ENCODE measurements at regions not wholly inside any gene's neighbourhood (a gene's known extent, or its start where the extent isn't known, plus 50 kb on each side); places are given as distances from the start of the nearest gene placed in this dataset.

GRCh38 chr4:147363514-147363913 is 117.4 kb upstream of the EDNRA start:
- Histone ChIP-seq H3K27me3 (ENCODE audit: control insufficient read depth in 1 of 2, insufficient read depth in 2 of 2, low read length in 2 of 2) (no peaks in the 10 kb centered on the region), H3K36me3 (ENCODE audit: control insufficient read depth in 2 of 2, insufficient read depth in 2 of 2, low read length in 1 of 2) (no peaks in the 10 kb centered on the region), H3K27ac (ENCODE audit: low read depth in 2 of 2, low read length in 1 of 2) (no peak overlapping the region), H3K4me1 (ENCODE audit: control insufficient read depth in 2 of 2, insufficient read depth in 2 of 2, low read length in 1 of 2) (no peaks in the 10 kb centered on the region), H3K9me3 (ENCODE audit: control insufficient read depth in 2 of 2, insufficient read depth in 1 of 2, low read depth in 1 of 2, low read length in 1 of 2) (no peaks in the 10 kb centered on the region), H3K4me3 (ENCODE audit: low read depth in 1 of 2, low read length in 2 of 2) (no peak overlapping the region)
- 56 to 60% methylated on average over 2 of the region's 2 CpGs for WGBS, 2 donors

- H3K27ac ChIP-seq (ENCODE audit: low read depth in 2 of 2, low read length in 1 of 2) = no peak overlapping the region
- H3K4me3 ChIP-seq (ENCODE audit: low read depth in 1 of 2, low read length in 2 of 2) = no peak overlapping the region
- 78 to 84% methylated on average over 3 of the region's 3 CpGs for WGBS, 2 donors
- H3K36me3 ChIP-seq (ENCODE audit: control insufficient read depth in 2 of 2, insufficient read depth in 2 of 2, low read length in 1 of 2) = no peaks in the 10 kb centered on the region
- H3K9me3 ChIP-seq (ENCODE audit: control insufficient read depth in 2 of 2, insufficient read depth in 1 of 2, low read depth in 1 of 2, low read length in 1 of 2) = no peaks in the 10 kb centered on the region
- peaks cover 0 to 2% of the 10 kb centered on the region in 2 donors for H3K4me1 ChIP-seq (ENCODE audit: control insufficient read depth in 2 of 2, insufficient read depth in 2 of 2, low read length in 1 of 2)
- H3K27me3 ChIP-seq (ENCODE audit: control insufficient read depth in 1 of 2, insufficient read depth in 2 of 2, low read length in 2 of 2) = no peaks in the 10 kb centered on the region
These were observed 115.5 kb upstream of the EDNRA start for GRCh38 chr4:147365396-147365795.

DNA sequence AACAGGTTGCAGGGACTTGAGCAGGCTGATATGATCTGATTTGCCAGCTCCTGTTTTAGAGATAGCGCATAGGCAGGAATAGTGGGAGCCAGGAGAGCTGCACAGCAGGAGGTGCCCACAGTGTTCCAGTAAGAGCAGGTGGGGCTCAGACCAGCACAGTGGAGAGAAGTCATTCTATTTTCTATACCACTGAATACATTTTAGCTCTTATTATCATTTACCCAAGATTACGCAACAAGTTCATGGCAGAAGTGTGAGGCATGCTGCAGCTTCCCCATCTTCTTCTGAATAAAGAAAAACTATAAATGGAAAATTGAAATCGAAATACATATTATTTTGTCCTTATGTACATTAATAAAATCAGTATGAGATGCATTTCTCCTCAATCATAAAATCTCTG is 114.7 kb upstream of the EDNRA start:
- 83 to 89% methylated on average over 3 of the region's 3 CpGs for WGBS, 2 donors
- Histone ChIP-seq H3K9me3 (ENCODE audit: control insufficient read depth in 2 of 2, insufficient read depth in 1 of 2, low read depth in 1 of 2, low read length in 1 of 2) (no peaks in the 10 kb centered on the region), H3K27me3 (ENCODE audit: control insufficient read depth in 1 of 2, insufficient read depth in 2 of 2, low read length in 2 of 2) (no peaks in the 10 kb centered on the region), H3K36me3 (ENCODE audit: control insufficient read depth in 2 of 2, insufficient read depth in 2 of 2, low read length in 1 of 2) (no peaks in the 10 kb centered on the region), H3K27ac (ENCODE audit: low read depth in 2 of 2, low read length in 1 of 2) (no peak overlapping the region), H3K4me1 (ENCODE audit: control insufficient read depth in 2 of 2, insufficient read depth in 2 of 2, low read length in 1 of 2) (peaks cover 0 to 4% of the 10 kb centered on the region in 2 donors), H3K4me3 (ENCODE audit: low read depth in 1 of 2, low read length in 2 of 2) (no peak overlapping the region)

- Histone ChIP-seq H3K4me3 (ENCODE audit: low read depth in 1 of 2, low read length in 2 of 2) (no peak overlapping the region), H3K27me3 (ENCODE audit: control insufficient read depth in 1 of 2, insufficient read depth in 2 of 2, low read length in 2 of 2) (no peaks in the 10 kb centered on the region)
These were observed 113.0 kb upstream of the EDNRA start for GRCh38 chr4:147367891-147368290.

GRCh38 chr4:147368948-147369347 is 111.9 kb upstream of the EDNRA start:
- H3K4me1 ChIP-seq (ENCODE audit: control insufficient read depth in 2 of 2, insufficient read depth in 2 of 2, low read length in 1 of 2) = peaks cover 0 to 4% of the 10 kb centered on the region in 2 donors
- no peaks in the 10 kb centered on the region for H3K36me3 ChIP-seq (ENCODE audit: control insufficient read depth in 2 of 2, insufficient read depth in 2 of 2, low read length in 1 of 2)
- H3K4me3 ChIP-seq (ENCODE audit: low read depth in 1 of 2, low read length in 2 of 2) = no peak overlapping the region
- no peak overlapping the region for H3K27ac ChIP-seq (ENCODE audit: low read depth in 2 of 2, low read length in 1 of 2)
- H3K27me3 ChIP-seq (ENCODE audit: control insufficient read depth in 1 of 2, insufficient read depth in 2 of 2, low read length in 2 of 2) = no peaks in the 10 kb centered on the region
- H3K9me3 ChIP-seq (ENCODE audit: control insufficient read depth in 2 of 2, insufficient read depth in 1 of 2, low read depth in 1 of 2, low read length in 1 of 2) = no peaks in the 10 kb centered on the region

More at GRCh38 chr4:147367891-147368290, 113.0 kb upstream of the EDNRA start:
- Histone ChIP-seq H3K9me3 (ENCODE audit: control insufficient read depth in 2 of 2, insufficient read depth in 1 of 2, low read depth in 1 of 2, low read length in 1 of 2) (no peaks in the 10 kb centered on the region), H3K4me1 (ENCODE audit: control insufficient read depth in 2 of 2, insufficient read depth in 2 of 2, low read length in 1 of 2) (peaks cover 0 to 4% of the 10 kb centered on the region in 2 donors), H3K27ac (ENCODE audit: low read depth in 2 of 2, low read length in 1 of 2) (no peak overlapping the region), H3K36me3 (ENCODE audit: control insufficient read depth in 2 of 2, insufficient read depth in 2 of 2, low read length in 1 of 2) (no peaks in the 10 kb centered on the region)

DNA sequence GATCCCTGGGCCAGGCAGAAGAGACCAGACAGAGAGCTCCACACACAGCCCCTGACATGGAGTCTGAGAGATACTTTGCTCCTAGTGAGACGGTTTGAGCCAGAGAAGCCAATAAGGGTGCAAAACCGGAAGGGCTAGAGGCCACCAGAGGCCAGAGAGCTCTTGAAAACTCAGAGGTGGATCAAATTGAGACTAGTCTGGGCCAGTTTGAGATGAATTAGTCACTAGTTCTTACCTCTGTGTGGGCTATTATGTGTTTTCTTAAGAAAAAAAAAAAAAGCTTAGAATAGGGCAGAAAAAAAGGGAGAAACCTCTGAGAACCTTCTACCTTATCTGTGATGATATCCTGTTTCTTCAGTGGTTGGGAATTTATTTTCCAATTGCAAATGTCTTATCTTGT is 110.4 kb upstream of the EDNRA start:
- Histone ChIP-seq H3K36me3 (ENCODE audit: control insufficient read depth in 2 of 2, insufficient read depth in 2 of 2, low read length in 1 of 2) (no peaks in the 10 kb centered on the region), H3K27ac (ENCODE audit: low read depth in 2 of 2, low read length in 1 of 2) (no peak overlapping the region), H3K4me3 (ENCODE audit: low read depth in 1 of 2, low read length in 2 of 2) (no peak overlapping the region), H3K27me3 (ENCODE audit: control insufficient read depth in 1 of 2, insufficient read depth in 2 of 2, low read length in 2 of 2) (no peaks in the 10 kb centered on the region), H3K4me1 (ENCODE audit: control insufficient read depth in 2 of 2, insufficient read depth in 2 of 2, low read length in 1 of 2) (peaks cover 0 to 4% of the 10 kb centered on the region in 2 donors), H3K9me3 (ENCODE audit: control insufficient read depth in 2 of 2, insufficient read depth in 1 of 2, low read depth in 1 of 2, low read length in 1 of 2) (no peaks in the 10 kb centered on the region)
- 43 to 55% methylated on average over 2 of the region's 2 CpGs for WGBS, 2 donors

DNA sequence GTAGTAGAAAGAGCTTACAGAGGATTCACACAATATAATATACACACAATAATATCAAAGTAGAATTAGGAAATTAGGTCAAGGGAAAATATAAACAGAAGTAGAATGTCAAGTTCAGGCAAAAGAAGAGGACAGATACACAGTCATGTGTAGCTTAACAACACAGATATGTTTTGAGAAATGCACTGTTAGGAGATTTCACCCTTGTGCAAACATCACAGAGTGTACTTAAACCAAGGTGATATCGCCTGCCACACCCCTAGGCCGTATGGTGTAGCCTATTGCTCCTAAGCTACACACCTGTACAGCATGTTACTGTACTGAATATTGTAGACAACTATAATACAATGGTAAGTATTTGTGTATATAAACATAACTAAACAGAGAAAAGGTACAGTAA is 110.0 kb upstream of the EDNRA start:
- H3K27me3 ChIP-seq (ENCODE audit: control insufficient read depth in 1 of 2, insufficient read depth in 2 of 2, low read length in 2 of 2) = no peaks in the 10 kb centered on the region
- no peak overlapping the region for H3K27ac ChIP-seq (ENCODE audit: low read depth in 2 of 2, low read length in 1 of 2)
- WGBS, 2 donors = 36 to 58% methylated on average over 2 of the region's 2 CpGs
- no peaks in the 10 kb centered on the region for H3K9me3 ChIP-seq (ENCODE audit: control insufficient read depth in 2 of 2, insufficient read depth in 1 of 2, low read depth in 1 of 2, low read length in 1 of 2)
- H3K36me3 ChIP-seq (ENCODE audit: control insufficient read depth in 2 of 2, insufficient read depth in 2 of 2, low read length in 1 of 2) = no peaks in the 10 kb centered on the region
- H3K4me3 ChIP-seq (ENCODE audit: low read depth in 1 of 2, low read length in 2 of 2) = no peak overlapping the region
- H3K4me1 ChIP-seq (ENCODE audit: control insufficient read depth in 2 of 2, insufficient read depth in 2 of 2, low read length in 1 of 2) = peaks cover 0 to 4% of the 10 kb centered on the region in 2 donors

GRCh38 chr4:147371661-147372060 is 109.2 kb upstream of the EDNRA start:
- Histone ChIP-seq H3K27me3 (ENCODE audit: control insufficient read depth in 1 of 2, insufficient read depth in 2 of 2, low read length in 2 of 2) (no peaks in the 10 kb centered on the region), H3K4me1 (ENCODE audit: control insufficient read depth in 2 of 2, insufficient read depth in 2 of 2, low read length in 1 of 2) (peaks cover 0 to 4% of the 10 kb centered on the region in 2 donors), H3K36me3 (ENCODE audit: control insufficient read depth in 2 of 2, insufficient read depth in 2 of 2, low read length in 1 of 2) (no peaks in the 10 kb centered on the region), H3K4me3 (ENCODE audit: low read depth in 1 of 2, low read length in 2 of 2) (no peak overlapping the region), H3K9me3 (ENCODE audit: control insufficient read depth in 2 of 2, insufficient read depth in 1 of 2, low read depth in 1 of 2, low read length in 1 of 2) (no peaks in the 10 kb centered on the region), H3K27ac (ENCODE audit: low read depth in 2 of 2, low read length in 1 of 2) (no peak overlapping the region)

DNA sequence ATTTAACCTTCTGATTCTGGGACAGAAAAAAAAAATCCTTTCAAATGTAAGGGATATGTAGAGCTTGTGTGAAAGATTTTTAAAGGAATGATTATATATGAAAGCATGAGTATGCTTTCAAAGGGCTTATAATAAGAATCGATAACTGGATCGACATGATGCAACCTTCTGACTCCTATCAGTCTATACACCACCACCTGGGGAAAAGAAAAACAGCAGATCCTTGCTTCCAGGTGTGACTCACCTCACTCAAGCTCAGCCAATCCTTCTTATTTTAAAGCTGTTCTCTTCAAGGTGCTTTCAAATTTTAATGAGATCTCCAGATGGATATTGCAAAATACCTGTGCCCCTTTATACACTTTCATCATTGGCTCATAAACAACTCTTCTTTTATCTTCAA is 102.1 kb upstream of the EDNRA start:
- H3K4me1 ChIP-seq (ENCODE audit: control insufficient read depth in 2 of 2, insufficient read depth in 2 of 2, low read length in 1 of 2) = no peaks in the 10 kb centered on the region
- H3K27me3 ChIP-seq (ENCODE audit: control insufficient read depth in 1 of 2, insufficient read depth in 2 of 2, low read length in 2 of 2) = no peaks in the 10 kb centered on the region
- H3K27ac ChIP-seq (ENCODE audit: low read depth in 2 of 2, low read length in 1 of 2) = no peak overlapping the region
- no peak overlapping the region for H3K4me3 ChIP-seq (ENCODE audit: low read depth in 1 of 2, low read length in 2 of 2)
- no peaks in the 10 kb centered on the region for H3K36me3 ChIP-seq (ENCODE audit: control insufficient read depth in 2 of 2, insufficient read depth in 2 of 2, low read length in 1 of 2)
- 48 to 61% methylated on average over 2 of the region's 2 CpGs for WGBS, 2 donors
- H3K9me3 ChIP-seq (ENCODE audit: control insufficient read depth in 2 of 2, insufficient read depth in 1 of 2, low read depth in 1 of 2, low read length in 1 of 2) = no peaks in the 10 kb centered on the region

DNA sequence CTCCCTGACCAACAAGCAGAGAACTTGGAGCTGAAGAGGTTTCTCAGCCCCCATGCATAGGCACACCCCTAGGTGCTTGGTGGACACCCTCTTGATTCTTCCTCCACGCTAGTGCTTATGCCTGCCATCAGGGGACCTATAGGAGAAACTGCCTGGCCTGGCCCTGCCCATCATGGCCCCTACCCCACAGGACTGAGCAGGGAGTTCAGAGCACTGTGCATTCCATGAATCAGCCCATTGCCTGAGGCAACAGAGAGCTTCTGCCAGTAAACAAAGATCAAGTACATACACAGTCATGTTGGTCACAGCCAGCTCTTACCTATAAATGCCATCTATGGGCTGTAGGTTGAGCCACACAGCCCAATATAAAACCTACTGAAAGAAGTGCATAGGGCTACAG is 99.1 kb upstream of the EDNRA start:
- H3K4me3 ChIP-seq (ENCODE audit: low read depth in 1 of 2, low read length in 2 of 2) = no peak overlapping the region
- 93% methylated on average over 1 of the region's 1 CpG for WGBS, 2 donors

More for the DNA sequence above, 99.1 kb upstream of the EDNRA start:
- Histone ChIP-seq H3K9me3 (ENCODE audit: control insufficient read depth in 2 of 2, insufficient read depth in 1 of 2, low read depth in 1 of 2, low read length in 1 of 2) (no peaks in the 10 kb centered on the region), H3K36me3 (ENCODE audit: control insufficient read depth in 2 of 2, insufficient read depth in 2 of 2, low read length in 1 of 2) (no peaks in the 10 kb centered on the region), H3K27ac (ENCODE audit: low read depth in 2 of 2, low read length in 1 of 2) (no peak overlapping the region), H3K4me1 (ENCODE audit: control insufficient read depth in 2 of 2, insufficient read depth in 2 of 2, low read length in 1 of 2) (no peaks in the 10 kb centered on the region), H3K27me3 (ENCODE audit: control insufficient read depth in 1 of 2, insufficient read depth in 2 of 2, low read length in 2 of 2) (no peaks in the 10 kb centered on the region)

Data from esophagus (tissue), 2 donors.